Endothelial cell (in vitro differentiated cells): ENCODE measurements at regions not wholly inside any gene's neighbourhood (a gene's known extent, or its start where the extent isn't known, plus 50 kb on each side); places are given as distances from the start of the nearest gene placed in this dataset.

Source experiments
- DNase-seq: peaks from one replicate; pipeline ENCODE4 v3.0.0; 2021; ENCODE audit warnings: low spot score
- H3K27ac Mint-ChIP-seq: one replicate; pipeline ENCODE4 v1.8.0; 2021; ENCODE audit warnings: mixed read lengths, inconsistent platforms; ENCODE audit not compliant: unreplicated experiment
- H3K27me3 Mint-ChIP-seq: one replicate; pipeline ENCODE4 v1.8.0; 2021; ENCODE audit warnings: mild to moderate bottlenecking, moderate library complexity, mixed read lengths, inconsistent platforms; ENCODE audit not compliant: unreplicated experiment
- H3K36me3 Mint-ChIP-seq: one replicate; pipeline ENCODE4 v1.8.0; 2021; ENCODE audit warnings: mild to moderate bottlenecking, low read depth, mixed read lengths, inconsistent platforms; ENCODE audit not compliant: unreplicated experiment
- H3K4me1 Mint-ChIP-seq: one replicate; pipeline ENCODE4 v1.8.0; 2021; ENCODE audit warnings: mild to moderate bottlenecking, mixed read lengths, inconsistent platforms; ENCODE audit not compliant: unreplicated experiment
- H3K4me3 Mint-ChIP-seq: one replicate; pipeline ENCODE4 v1.8.0; 2021; ENCODE audit warnings: mild to moderate bottlenecking, mixed read lengths, inconsistent platforms; ENCODE audit not compliant: unreplicated experiment
- H3K9me3 Mint-ChIP-seq: one replicate; pipeline ENCODE4 v1.8.0; 2021; ENCODE audit warnings: mixed read lengths, inconsistent platforms; ENCODE audit not compliant: unreplicated experiment
- CTCF ChIP-seq: fragments of 200-600 bp; sonication (generic); IDR thresholded peaks from one replicate; pipeline ENCODE4 v1.5.0; 2021; ENCODE audit warnings: antibody characterized with exemption; ENCODE audit not compliant: unreplicated experiment

- H3K9me3 Mint-ChIP-seq: no peaks in the 10 kb centered on the region
- no peak for DNase-seq
- H3K27me3 Mint-ChIP-seq: no peaks in the 10 kb centered on the region
- TF ChIP-seq CTCF: no peak
- H3K36me3 Mint-ChIP-seq: no peaks in the 10 kb centered on the region
- H3K27ac Mint-ChIP-seq: no peak overlapping the region
- H3K4me3 Mint-ChIP-seq: no peak overlapping the region
- peaks cover 5% of the 10 kb centered on the region for H3K4me1 Mint-ChIP-seq
Measured at GRCh38 chr7:17489961-17490360, 191.5 kb downstream of the AHR start.

GRCh38 chr7:17490825-17491224 is 192.4 kb downstream of the AHR start:
- Mint-ChIP-seq H3K4me1 (peaks cover 5% of the 10 kb centered on the region), H3K9me3 (no peaks in the 10 kb centered on the region), H3K36me3 (no peaks in the 10 kb centered on the region), H3K27me3 (no peaks in the 10 kb centered on the region), H3K27ac (no peak overlapping the region), H3K4me3 (no peak overlapping the region)
- TF ChIP-seq CTCF: no peak
- DNase-seq: no peak

- Mint-ChIP-seq H3K4me3 (no peak overlapping the region), H3K9me3 (no peaks in the 10 kb centered on the region), H3K27ac (no peak overlapping the region), H3K4me1 (peaks cover 3% of the 10 kb centered on the region), H3K36me3 (no peaks in the 10 kb centered on the region), H3K27me3 (no peaks in the 10 kb centered on the region)
- DNase-seq: no peak
- TF ChIP-seq CTCF: no peak
Measured at GRCh38 chr7:17492437-17492836, 194.0 kb downstream of the AHR start.

GRCh38 chr7:17493446-17493845 is 195.0 kb downstream of the AHR start:
- no peak for TF ChIP-seq CTCF
- Mint-ChIP-seq H3K27ac (no peak overlapping the region), H3K27me3 (no peaks in the 10 kb centered on the region), H3K4me1 (no peaks in the 10 kb centered on the region), H3K4me3 (no peak overlapping the region), H3K9me3 (no peaks in the 10 kb centered on the region), H3K36me3 (no peaks in the 10 kb centered on the region)
- no peak for DNase-seq

GRCh38 chr7:17495655-17496394 is 197.4 kb downstream of the AHR start:
- Mint-ChIP-seq H3K27me3 (no peaks in the 10 kb centered on the region), H3K9me3 (no peaks in the 10 kb centered on the region), H3K4me1 (no peaks in the 10 kb centered on the region), H3K36me3 (no peaks in the 10 kb centered on the region), H3K27ac (no peak overlapping the region), H3K4me3 (no peak overlapping the region)
- no peak for DNase-seq
- TF ChIP-seq CTCF: no peak
